Activated naive CD8-positive, alpha-beta T cell (primary cell): ENCODE measurements at regions not wholly inside any gene's neighbourhood (a gene's known extent, or its start where the extent isn't known, plus 50 kb on each side); places are given as distances from the start of the nearest gene placed in this dataset.
"Not testable (repeated sequence)": the region's sequence is repeated elsewhere in the genome, so short reads cannot be mapped to it uniquely, and the experiment has no call there.

Experiments
- H3K27ac Mint-ChIP-seq: one replicate; pipeline ENCODE4 v1.8.0; 2021; ENCODE audit warnings: mixed read lengths
- H3K27me3 Mint-ChIP-seq: one replicate; pipeline ENCODE4 v1.8.0; 2021; ENCODE audit warnings: mixed read lengths
- H3K36me3 Mint-ChIP-seq: one replicate; pipeline ENCODE4 v1.8.0; 2021; ENCODE audit warnings: mixed read lengths
- H3K4me1 Mint-ChIP-seq: one replicate; pipeline ENCODE4 v1.8.0; 2021; ENCODE audit warnings: low read depth, mixed read lengths
- H3K4me3 Mint-ChIP-seq: one replicate; pipeline ENCODE4 v1.8.0; 2021; ENCODE audit warnings: mild to moderate bottlenecking, mixed read lengths
- H3K9me3 Mint-ChIP-seq: one replicate; pipeline ENCODE4 v1.8.0; 2021; ENCODE audit warnings: low read depth, mixed read lengths

DNA sequence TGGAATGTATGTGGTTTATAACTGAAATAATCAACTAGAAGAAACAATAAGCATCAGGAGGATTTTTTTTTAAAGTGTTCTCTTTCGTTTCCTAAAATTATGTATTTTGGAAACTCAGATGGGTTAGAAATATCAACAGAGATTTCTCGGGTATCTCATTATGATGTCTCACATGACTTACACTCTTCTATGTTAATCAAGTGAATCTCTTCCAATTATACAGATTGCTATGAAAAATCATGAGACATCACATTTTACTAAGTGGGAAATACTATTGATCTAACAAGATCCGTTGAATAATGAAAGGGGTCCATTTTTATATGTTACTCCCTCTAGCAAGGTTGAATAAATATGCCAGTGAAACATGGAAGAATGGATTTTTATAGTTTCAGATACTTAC, 54.7 kb upstream of the NRIP1 start:
- no peak overlapping the region for H3K4me3 Mint-ChIP-seq

DNA sequence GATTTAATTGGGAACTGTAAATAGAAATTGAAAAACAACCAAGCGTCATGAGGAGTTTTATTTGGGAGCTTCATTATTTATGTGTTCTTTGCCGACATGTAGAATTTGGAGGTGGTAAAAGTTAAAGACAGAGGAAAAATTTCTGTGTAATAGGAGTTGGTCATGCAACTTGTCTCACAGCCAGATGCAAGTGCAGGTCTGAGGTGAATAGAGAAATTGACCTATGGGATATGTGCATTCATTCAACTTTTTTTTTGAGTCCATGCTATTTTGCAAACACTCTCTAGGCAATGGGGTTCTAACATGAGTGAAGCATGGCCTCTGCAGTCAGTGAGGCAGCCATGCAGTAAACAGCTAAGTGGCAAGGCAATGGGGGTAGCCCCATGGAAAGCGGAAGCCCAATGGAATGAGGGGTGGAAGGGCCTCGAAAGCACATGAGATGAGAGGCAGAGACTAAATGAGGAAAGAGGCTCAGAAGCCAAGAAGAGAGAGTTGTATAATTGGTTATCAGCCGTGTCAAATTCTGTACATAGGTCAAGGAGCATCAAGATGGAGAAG, 56.4 kb upstream of the NRIP1 start:
- Mint-ChIP-seq H3K9me3 (no peaks in the 10 kb centered on the region), H3K27ac (no peak overlapping the region), H3K4me3 (no peak overlapping the region)

More for the DNA sequence above, 54.7 kb upstream of the NRIP1 start:
- Mint-ChIP-seq H3K27ac (no peak overlapping the region), H3K4me1 (no peaks in the 10 kb centered on the region), H3K36me3 (no peaks in the 10 kb centered on the region), H3K27me3 (peaks cover 3% of the 10 kb centered on the region), H3K9me3 (no peaks in the 10 kb centered on the region)

DNA sequence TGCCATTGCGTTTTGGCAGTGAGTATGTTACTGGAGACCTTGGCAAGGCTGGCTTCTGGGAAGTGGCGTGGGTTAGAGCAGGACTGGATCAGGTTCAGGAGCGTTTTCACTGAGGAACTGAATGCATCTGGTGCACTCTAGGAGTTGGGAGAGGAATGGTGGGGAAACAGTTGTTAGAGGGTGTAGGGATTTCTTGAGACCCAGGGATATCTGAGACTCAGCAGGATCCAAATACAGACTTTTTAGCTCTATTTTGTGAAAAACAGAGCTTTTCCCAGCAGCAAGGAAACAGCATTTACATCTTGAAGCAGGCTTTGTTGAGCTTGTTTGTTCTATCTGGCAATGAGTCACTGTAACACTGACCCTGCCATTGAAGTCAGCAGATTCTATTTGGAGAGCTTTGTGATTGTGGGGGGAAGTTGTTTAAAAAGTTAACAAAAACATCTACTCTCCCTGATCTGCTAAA, 56.9 kb upstream of the NRIP1 start:
- H3K36me3 Mint-ChIP-seq = no peaks in the 10 kb centered on the region
- H3K27me3 Mint-ChIP-seq = peaks cover 3% of the 10 kb centered on the region
- H3K9me3 Mint-ChIP-seq = no peaks in the 10 kb centered on the region
- H3K4me1 Mint-ChIP-seq = no peaks in the 10 kb centered on the region
- no peak overlapping the region for H3K27ac Mint-ChIP-seq
- no peak overlapping the region for H3K4me3 Mint-ChIP-seq

More for the DNA sequence above, 56.4 kb upstream of the NRIP1 start:
- no peaks in the 10 kb centered on the region for H3K36me3 Mint-ChIP-seq
- peaks cover 3% of the 10 kb centered on the region for H3K27me3 Mint-ChIP-seq
- H3K4me1 Mint-ChIP-seq = no peaks in the 10 kb centered on the region

DNA sequence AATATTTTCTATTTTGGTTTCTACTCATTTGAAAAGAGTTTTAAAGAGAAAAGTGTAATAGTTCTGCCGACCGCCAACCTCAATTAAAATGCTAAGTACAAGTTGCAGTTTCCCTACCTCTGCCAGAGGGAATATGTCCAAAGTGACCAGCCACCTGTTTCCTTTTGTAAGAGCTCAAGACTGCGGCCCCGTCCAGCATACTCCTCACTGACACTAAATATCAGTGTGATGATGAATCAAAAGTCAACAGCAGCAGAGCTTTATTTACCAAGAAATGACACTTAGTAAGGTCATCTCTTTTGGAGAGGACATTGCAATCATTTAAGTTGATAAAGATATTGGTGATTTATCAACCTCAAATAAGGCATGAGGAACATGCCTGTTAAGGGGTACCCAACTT, 57.4 kb upstream of the NRIP1 start:
- H3K4me3 Mint-ChIP-seq = no peak overlapping the region

DNA sequence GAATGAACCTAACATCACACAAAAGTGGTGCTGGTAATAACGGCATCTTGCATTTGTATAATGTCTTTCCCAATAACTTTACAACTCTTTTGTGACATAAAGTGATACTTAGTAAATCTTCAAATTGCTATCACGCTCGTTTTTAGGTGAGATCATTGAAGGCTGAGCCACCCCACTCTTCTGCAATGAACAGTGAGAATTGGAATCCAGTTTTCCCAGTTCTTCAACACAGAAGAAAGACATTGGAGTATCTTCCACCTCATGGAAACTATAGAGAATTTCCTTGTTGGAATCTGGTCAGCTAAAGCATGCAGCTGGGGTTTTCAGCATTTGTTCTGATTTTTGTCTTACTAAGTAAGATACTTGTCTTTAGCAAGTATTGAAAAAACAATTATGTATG, 59.9 kb upstream of the NRIP1 start:
- Mint-ChIP-seq H3K36me3 (peaks cover 3% of the 10 kb centered on the region), H3K4me1 (peaks cover 2% of the 10 kb centered on the region)

More for the DNA sequence above, 57.4 kb upstream of the NRIP1 start:
- no peaks in the 10 kb centered on the region for H3K36me3 Mint-ChIP-seq
- H3K4me1 Mint-ChIP-seq = no peaks in the 10 kb centered on the region
- no peak overlapping the region for H3K27ac Mint-ChIP-seq
- no peaks in the 10 kb centered on the region for H3K9me3 Mint-ChIP-seq
- H3K27me3 Mint-ChIP-seq = peaks cover 3% of the 10 kb centered on the region

DNA sequence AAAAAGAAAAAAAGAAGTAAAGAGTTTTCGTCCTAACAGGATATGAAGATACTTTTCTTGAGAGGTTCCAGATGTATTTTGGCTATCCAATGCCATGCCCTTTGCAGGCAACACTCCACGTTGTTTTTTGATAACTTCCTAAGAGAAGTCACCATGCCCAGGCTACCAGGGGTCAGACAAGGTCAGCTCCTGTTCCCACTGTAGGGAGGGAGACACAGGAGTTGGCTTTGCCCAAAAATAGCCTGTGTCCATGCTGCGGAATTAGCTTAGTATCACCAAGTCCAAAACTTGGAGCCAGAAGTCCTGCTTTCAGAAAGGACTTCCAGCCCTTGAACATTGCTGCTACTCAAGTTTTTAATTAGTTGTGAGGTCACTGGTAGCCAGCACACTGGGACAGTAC, 62.1 kb upstream of the NRIP1 start:
- H3K4me3 Mint-ChIP-seq = no peak overlapping the region

More for the DNA sequence above, 59.9 kb upstream of the NRIP1 start:
- H3K9me3 Mint-ChIP-seq = no peaks in the 10 kb centered on the region
- H3K4me3 Mint-ChIP-seq = no peak overlapping the region
- no peak overlapping the region for H3K27ac Mint-ChIP-seq
- peaks cover 3% of the 10 kb centered on the region for H3K27me3 Mint-ChIP-seq

DNA sequence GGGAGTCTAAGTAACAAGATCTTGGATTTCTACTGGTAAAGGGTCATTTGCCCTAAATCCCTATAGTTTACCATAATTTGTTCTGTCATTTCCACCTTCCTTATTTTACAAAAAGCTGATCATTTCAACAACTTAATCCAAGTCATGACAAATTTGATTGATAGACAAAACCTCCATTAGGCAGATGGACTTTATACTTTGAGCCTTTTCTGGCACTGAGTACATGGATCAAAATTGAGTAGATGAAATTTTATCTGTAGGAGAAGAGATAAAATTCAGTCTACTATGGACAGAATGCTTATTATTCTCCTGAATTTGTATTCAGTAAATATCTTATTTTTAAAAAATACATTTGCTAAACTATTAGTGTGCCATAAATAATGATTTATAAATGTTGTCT, 62.6 kb upstream of the NRIP1 start:
- no peaks in the 10 kb centered on the region for H3K9me3 Mint-ChIP-seq
- H3K4me1 Mint-ChIP-seq = peaks cover 2% of the 10 kb centered on the region
- peaks cover 3% of the 10 kb centered on the region for H3K36me3 Mint-ChIP-seq
- H3K4me3 Mint-ChIP-seq = no peak overlapping the region
- H3K27me3 Mint-ChIP-seq = peaks cover 1% of the 10 kb centered on the region
- H3K27ac Mint-ChIP-seq = no peak overlapping the region

More for the DNA sequence above, 62.1 kb upstream of the NRIP1 start:
- H3K9me3 Mint-ChIP-seq = no peaks in the 10 kb centered on the region
- peaks cover 1% of the 10 kb centered on the region for H3K27me3 Mint-ChIP-seq
- H3K36me3 Mint-ChIP-seq = peaks cover 3% of the 10 kb centered on the region
- no peak overlapping the region for H3K27ac Mint-ChIP-seq
- peaks cover 2% of the 10 kb centered on the region for H3K4me1 Mint-ChIP-seq

DNA sequence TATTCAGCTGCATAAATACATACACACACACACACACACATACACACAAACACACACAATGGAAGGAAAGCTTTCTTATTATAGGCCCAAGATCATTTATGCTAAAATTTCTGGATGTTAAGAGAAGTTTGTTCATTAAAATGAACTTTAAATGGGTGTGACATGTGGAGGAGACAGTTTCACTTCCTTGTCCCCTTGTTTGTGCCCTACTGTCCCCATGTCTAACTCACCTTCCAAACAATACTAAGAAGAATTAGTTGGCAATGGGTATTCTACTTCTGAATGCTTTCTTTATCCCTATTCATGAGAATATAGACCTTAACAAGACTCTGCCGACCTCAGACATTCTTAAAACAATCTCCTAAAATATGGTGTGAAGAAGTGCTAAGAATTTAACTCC, 63.5 kb upstream of the NRIP1 start:
- Mint-ChIP-seq H3K27me3 (peaks cover 2% of the 10 kb centered on the region), H3K36me3 (peaks cover 3% of the 10 kb centered on the region), H3K4me3 (no peak overlapping the region), H3K4me1 (peaks cover 2% of the 10 kb centered on the region), H3K9me3 (no peaks in the 10 kb centered on the region), H3K27ac (no peak overlapping the region)

DNA sequence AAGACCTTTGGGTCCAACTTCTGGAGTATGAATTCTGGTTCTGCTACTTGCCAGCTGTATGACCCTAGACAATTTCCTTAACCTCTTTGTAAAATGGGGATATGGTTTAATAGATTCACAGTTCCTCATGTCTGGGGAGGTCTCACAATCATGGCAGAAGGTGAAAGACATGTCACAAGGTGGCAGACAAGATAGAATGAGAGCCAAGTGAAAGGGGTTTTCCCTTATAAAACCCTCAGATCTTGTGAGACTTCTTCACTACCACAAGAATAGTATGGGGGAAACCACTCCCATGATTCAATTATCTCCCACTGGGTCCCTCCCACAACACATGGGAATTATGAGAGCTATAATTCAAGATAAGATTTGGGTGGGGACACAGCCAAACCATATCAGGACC, 63.9 kb upstream of the NRIP1 start:
- H3K27me3 Mint-ChIP-seq, H3K27ac Mint-ChIP-seq, H3K36me3 Mint-ChIP-seq, H3K4me3 Mint-ChIP-seq, H3K9me3 Mint-ChIP-seq, H3K4me1 Mint-ChIP-seq: not testable (repeated sequence)

DNA sequence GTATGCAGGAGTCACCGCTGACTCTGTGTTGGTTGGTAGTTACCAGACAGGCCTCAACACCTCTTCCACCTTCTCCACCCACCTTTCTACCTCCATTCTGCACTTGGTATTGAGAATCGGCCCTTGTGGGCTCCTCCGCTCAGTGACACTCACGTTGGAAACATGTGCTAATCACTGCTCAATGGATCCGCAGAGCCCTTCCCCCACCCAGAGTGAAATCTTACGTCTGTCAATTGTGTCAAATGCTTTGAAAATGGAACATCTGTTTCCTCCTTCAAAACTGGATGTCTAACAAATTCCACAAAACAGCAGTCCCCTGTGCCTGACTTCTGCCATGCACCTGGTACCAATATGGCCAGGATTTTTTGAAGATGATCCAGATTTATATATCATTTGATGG, 65.5 kb upstream of the NRIP1 start:
- Mint-ChIP-seq H3K27me3 (peaks cover 3% of the 10 kb centered on the region), H3K27ac (no peak overlapping the region), H3K4me3 (no peak overlapping the region)

DNA sequence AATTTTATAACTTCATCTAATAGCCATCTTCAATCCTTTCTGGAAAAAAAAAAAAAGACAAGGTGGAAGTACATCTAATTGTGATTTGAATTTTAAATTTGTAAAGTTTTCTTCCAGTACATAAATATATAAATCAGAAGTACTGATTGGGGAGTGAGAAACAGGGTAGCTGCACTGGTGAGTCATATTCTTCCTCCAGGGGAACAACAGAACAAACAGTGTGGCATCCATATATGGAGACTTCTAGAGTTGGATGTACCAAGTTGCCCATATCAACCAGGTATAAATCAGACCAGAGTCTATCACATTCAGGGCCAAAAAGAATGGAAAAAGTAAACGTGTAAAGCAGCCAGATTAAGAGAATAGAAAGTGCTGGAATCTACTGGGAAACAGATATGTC, 66.0 kb upstream of the NRIP1 start:
- Mint-ChIP-seq H3K4me3 (no peak overlapping the region), H3K9me3 (no peaks in the 10 kb centered on the region), H3K36me3 (peaks cover 3% of the 10 kb centered on the region), H3K27ac (no peak overlapping the region), H3K4me1 (peaks cover 2% of the 10 kb centered on the region), H3K27me3 (peaks cover 3% of the 10 kb centered on the region)

More for the DNA sequence above, 65.5 kb upstream of the NRIP1 start:
- Mint-ChIP-seq H3K9me3 (no peaks in the 10 kb centered on the region), H3K36me3 (peaks cover 3% of the 10 kb centered on the region), H3K4me1 (peaks cover 2% of the 10 kb centered on the region)

DNA sequence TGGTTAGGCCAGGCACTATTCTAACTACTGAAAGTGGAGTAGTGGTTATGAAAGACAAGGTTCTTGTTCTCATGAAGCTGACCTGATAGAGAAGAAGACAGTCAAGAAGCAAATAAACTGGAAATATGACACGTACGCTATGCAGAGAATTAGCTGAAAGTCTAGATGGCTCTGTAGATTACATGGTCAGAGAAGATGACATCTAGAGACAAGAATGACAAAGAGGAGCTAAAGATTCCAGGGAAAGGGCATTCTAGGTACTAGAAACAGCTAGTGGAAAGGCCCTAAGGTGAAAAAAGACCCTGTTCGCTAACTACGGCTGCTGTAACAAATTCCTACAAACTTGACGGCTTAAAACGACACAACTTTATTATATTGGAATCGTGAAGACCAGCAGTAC, 68.0 kb upstream of the NRIP1 start:
- H3K27ac Mint-ChIP-seq = no peak overlapping the region
- H3K36me3 Mint-ChIP-seq = peaks cover 3% of the 10 kb centered on the region
- H3K4me3 Mint-ChIP-seq = no peak overlapping the region
- H3K9me3 Mint-ChIP-seq = no peaks in the 10 kb centered on the region
- peaks cover 3% of the 10 kb centered on the region for H3K27me3 Mint-ChIP-seq
- peaks cover 2% of the 10 kb centered on the region for H3K4me1 Mint-ChIP-seq

DNA sequence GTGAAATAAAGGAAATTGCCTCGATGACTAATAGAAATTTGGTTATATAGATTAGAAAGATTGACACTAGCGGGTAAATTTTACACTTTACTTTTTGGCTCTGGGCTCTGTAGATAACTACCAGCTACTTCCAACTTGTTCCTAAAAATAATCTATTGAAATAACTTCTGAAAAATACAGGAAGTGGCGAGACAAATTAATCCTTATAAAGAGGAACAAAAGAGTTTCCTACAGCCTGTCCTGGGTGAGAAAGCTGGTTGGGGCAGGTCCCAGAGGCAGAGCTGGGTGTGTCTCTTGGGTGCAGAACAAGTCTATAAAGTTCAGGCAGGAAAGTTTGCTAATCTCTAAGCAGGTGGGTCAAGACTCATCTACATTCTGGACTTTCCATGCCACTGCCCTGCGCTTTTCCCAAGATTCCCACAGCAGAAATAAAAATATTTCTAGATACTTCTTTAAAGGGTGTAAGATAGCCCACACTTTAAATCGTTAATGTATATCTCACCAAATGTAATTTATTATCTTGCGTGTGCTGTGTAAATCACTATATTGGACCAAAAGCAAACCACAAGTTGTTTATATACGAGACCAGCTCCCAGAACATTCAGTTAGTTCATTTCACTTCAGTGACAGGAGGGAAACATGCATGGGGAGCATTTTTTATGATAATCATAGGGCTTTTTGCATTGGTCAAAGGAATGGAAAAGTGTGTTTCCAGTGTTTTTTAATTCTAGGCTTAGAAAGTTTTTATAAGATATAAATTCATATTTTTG, 70.1 kb upstream of the NRIP1 start:
- Mint-ChIP-seq H3K27me3 (peaks cover 7% of the 10 kb centered on the region), H3K9me3 (no peaks in the 10 kb centered on the region), H3K27ac (no peak overlapping the region), H3K4me3 (no peak overlapping the region), H3K36me3 (no peaks in the 10 kb centered on the region), H3K4me1 (no peaks in the 10 kb centered on the region)

DNA sequence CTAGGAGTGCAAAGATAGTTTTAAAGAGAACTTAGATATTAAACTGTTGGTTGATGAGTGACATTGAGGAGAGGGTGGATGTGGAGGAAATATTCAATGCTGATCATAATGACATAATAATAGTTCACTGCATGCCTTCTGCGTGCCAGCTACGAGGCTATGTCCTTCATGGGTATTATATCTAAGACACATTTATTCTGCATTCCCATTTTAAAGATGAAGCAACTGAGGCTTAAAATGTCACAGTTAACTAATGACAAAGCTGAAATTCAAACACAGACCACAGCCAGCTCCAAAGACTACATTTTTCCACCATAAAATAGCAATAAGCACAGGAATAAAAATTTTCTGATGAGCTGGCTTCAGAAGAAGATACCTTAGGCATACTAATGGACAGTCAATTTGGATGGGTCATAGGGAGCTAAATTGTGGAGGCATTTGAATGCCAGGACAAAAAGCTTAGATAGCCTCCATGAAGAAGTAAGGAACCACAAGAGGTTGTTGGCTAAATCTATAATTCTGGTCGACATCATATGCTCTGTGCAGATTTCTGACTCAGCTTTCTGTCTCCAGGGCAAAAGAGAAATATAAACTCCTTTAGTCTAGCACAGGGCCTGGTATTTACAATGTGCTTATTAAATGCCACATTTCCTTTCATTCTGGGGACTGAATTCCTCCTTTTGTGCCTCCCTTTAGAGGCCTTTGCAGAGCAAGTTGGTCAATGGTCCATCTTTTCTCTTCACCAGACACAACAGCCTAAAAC, 71.2 kb upstream of the NRIP1 start:
- Mint-ChIP-seq H3K27ac (no peak overlapping the region), H3K27me3 (peaks cover 8% of the 10 kb centered on the region), H3K4me3 (no peak overlapping the region), H3K9me3 (no peaks in the 10 kb centered on the region), H3K4me1 (no peaks in the 10 kb centered on the region), H3K36me3 (no peaks in the 10 kb centered on the region)

DNA sequence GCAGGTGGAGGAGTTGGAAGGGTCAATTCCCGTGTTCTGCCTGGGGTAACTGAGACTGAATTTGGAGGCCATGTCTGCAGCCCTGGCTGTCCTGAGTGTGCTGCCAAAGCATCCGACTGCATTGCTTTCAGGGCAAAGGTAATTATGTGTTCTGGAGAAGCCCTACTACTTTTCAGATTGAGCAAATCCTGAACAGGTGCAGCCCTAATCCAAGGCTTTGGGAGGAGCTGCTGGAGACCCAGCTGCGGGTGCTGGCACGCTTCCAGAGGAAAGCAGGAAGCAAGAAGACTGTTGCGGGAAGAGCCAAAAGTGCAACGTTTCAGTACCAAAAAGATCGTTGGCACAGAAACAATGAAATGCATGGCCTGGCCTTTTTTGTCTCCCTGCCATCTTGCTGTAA, 73.7 kb upstream of the NRIP1 start:
- Mint-ChIP-seq H3K4me3 (no peak overlapping the region), H3K27me3 (peaks cover 5% of the 10 kb centered on the region), H3K4me1 (no peaks in the 10 kb centered on the region), H3K27ac (no peak overlapping the region), H3K9me3 (no peaks in the 10 kb centered on the region), H3K36me3 (no peaks in the 10 kb centered on the region)
